ENCODE measurements at regions not wholly inside any gene's neighbourhood (a gene's known extent, or its start where the extent isn't known, plus 50 kb on each side); places are given as distances from the start of the nearest gene placed in this dataset.

- no peak for TF ChIP-seq MYC (IDR thresholded peaks at IDR 0.05; ENCODE audit: borderline replicate concordance, low read length)
- TF ChIP-seq CTCF (IDR thresholded peaks at IDR 0.05), result peak; percentile 76
- no peak for TF ChIP-seq POLR2A (IDR thresholded peaks at IDR 0.05; ENCODE audit: low read length)
- no peak for TF ChIP-seq ESRRA (IDR thresholded peaks at IDR 0.05; ENCODE audit: borderline replicate concordance, low read length)
- TF ChIP-seq EP300 (IDR thresholded peaks at IDR 0.05), result no peak
- TF ChIP-seq MAZ (IDR thresholded peaks at IDR 0.05; ENCODE audit: borderline replicate concordance, low read depth, low read length), result no peak
- TF ChIP-seq USF2 (IDR thresholded peaks at IDR 0.05), result no peak
- TF ChIP-seq RNF2 (IDR thresholded peaks at IDR 0.05; ENCODE audit: borderline replicate concordance, low read depth), result no peak
- no peak for TF ChIP-seq MAX (IDR thresholded peaks at IDR 0.05)
- no peak for TF ChIP-seq BHLHE40 (IDR thresholded peaks at IDR 0.05; ENCODE audit: low read depth, low read length)
- no peak for TF ChIP-seq NR3C1 (IDR thresholded peaks at IDR 0.05)
These were observed 121.5 kb upstream of the TSC22D2 start for GRCh38 chr3:150286390-150287147.

Data from A549 (cell line).